ENCODE measurements at regions not wholly inside any gene's neighbourhood (a gene's known extent, or its start where the extent isn't known, plus 50 kb on each side); places are given as distances from the start of the nearest gene placed in this dataset.

GRCh38 chr3:116951610-116952009, 242.0 kb downstream of the TUSC7 start:
- TF ChIP-seq BACH1 (tag; IDR thresholded peaks at IDR 0.05) (no peak), ETS1 (conservative IDR thresholded peaks at IDR 0.05; ENCODE audit: control insufficient read depth, low read depth, low read length) (no peak), POLR2AphosphoS2 (IDR thresholded peaks at IDR 0.05; ENCODE audit: low read length) (no peak), CTCF (IDR thresholded peaks at IDR 0.05 in 2 of 3, conservative IDR thresholded peaks at IDR 0.05 in 1 of 3; ENCODE audit: insufficient read depth in 2 of 3, low read depth in 1 of 3, low read length in 3 of 3) (no peak), CUX1 (CRISPR knock-in tag; IDR thresholded peaks at IDR 0.05) (no peak), PML (IDR thresholded peaks at IDR 0.05; ENCODE audit: low read length) (no peak), ZFP91 (CRISPR knock-in tag; IDR thresholded peaks at IDR 0.05) (no peak), TCF7L2 (IDR thresholded peaks at IDR 0.05; ENCODE audit: low read depth, low read length) (no peak), ZNF512 (tag; IDR thresholded peaks at IDR 0.05) (no peak)

All from K562 (cell line).